ENCODE measurements at regions not wholly inside any gene's neighbourhood (a gene's known extent, or its start where the extent isn't known, plus 50 kb on each side); places are given as distances from the start of the nearest gene placed in this dataset.

DNA sequence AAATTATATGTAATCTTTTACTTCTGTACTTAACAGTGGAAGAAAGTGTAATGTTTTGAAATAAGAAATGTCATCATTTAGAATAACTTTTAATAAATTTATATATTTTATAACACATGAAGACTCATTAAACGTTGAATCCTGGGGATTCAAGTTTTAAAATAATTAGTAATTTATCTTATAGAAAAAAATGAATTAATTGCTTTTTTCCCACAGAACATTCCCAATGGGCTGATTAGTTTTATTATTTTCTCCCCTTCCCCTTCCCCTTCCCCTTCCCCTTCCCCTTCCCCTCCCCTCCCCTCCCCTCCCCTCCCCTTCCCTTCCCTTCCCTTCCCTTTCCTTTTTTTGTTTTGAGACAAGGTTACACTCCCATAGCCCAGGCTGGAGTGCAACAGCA is 79.7 kb downstream of the MRPS30 start:
- H3K4me3 ChIP-seq (replicated peaks; ENCODE audit: insufficient read depth, low read length), result no peak overlapping the region
- DNase-seq (ENCODE audit: low read depth in 1 of 2, low spot score in 1 of 2), result no peak

DNA sequence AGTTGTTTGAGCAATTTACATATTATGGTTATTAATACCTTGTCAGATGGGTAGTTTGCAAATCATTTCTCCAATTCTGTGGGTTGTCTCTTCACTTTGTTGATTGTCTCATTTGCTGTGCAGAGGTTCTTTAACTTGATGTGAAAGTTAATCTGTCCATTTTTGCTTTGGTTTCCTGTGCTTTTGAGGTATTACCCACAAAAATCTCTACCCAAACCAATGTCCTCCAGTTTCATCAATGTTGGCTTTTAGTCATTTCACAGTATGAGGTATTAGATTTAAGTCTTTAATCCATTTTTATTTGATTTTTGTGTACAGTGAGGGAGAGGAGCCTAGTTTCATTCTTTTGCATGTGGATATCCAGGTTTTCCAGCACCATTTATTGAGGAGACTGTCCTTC is 82.4 kb downstream of the MRPS30 start:
- no peaks in the 10 kb centered on the region for H3K27me3 ChIP-seq (ENCODE audit: insufficient read depth, poor library complexity, severe bottlenecking)
- DNase-seq (ENCODE audit: low read depth in 1 of 2, low spot score in 1 of 2), result no peak
- H3K4me3 ChIP-seq (replicated peaks; ENCODE audit: insufficient read depth, low read length), result no peak overlapping the region
- H3K27ac ChIP-seq (replicated peaks), result no peak overlapping the region
- TF ChIP-seq, protein P1, sequence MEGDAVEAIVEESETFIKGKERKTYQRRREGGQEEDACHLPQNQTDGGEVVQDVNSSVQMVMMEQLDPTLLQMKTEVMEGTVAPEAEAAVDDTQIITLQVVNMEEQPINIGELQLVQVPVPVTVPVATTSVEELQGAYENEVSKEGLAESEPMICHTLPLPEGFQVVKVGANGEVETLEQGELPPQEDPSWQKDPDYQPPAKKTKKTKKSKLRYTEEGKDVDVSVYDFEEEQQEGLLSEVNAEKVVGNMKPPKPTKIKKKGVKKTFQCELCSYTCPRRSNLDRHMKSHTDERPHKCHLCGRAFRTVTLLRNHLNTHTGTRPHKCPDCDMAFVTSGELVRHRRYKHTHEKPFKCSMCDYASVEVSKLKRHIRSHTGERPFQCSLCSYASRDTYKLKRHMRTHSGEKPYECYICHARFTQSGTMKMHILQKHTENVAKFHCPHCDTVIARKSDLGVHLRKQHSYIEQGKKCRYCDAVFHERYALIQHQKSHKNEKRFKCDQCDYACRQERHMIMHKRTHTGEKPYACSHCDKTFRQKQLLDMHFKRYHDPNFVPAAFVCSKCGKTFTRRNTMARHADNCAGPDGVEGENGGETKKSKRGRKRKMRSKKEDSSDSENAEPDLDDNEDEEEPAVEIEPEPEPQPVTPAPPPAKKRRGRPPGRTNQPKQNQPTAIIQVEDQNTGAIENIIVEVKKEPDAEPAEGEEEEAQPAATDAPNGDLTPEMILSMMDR (IDR thresholded peaks at IDR 0.05; ENCODE audit: insufficient read depth, low read length), result no peak
- TF ChIP-seq SPI1 (IDR thresholded peaks at IDR 0.05; ENCODE audit: borderline replicate concordance, low read depth) (no peak), GABPA (IDR thresholded peaks at IDR 0.05; ENCODE audit: low read depth) (no peak), POLR2AphosphoS5 (IDR thresholded peaks at IDR 0.05; ENCODE audit: low read depth) (no peak)
- TF ChIP-seq, protein P2, sequence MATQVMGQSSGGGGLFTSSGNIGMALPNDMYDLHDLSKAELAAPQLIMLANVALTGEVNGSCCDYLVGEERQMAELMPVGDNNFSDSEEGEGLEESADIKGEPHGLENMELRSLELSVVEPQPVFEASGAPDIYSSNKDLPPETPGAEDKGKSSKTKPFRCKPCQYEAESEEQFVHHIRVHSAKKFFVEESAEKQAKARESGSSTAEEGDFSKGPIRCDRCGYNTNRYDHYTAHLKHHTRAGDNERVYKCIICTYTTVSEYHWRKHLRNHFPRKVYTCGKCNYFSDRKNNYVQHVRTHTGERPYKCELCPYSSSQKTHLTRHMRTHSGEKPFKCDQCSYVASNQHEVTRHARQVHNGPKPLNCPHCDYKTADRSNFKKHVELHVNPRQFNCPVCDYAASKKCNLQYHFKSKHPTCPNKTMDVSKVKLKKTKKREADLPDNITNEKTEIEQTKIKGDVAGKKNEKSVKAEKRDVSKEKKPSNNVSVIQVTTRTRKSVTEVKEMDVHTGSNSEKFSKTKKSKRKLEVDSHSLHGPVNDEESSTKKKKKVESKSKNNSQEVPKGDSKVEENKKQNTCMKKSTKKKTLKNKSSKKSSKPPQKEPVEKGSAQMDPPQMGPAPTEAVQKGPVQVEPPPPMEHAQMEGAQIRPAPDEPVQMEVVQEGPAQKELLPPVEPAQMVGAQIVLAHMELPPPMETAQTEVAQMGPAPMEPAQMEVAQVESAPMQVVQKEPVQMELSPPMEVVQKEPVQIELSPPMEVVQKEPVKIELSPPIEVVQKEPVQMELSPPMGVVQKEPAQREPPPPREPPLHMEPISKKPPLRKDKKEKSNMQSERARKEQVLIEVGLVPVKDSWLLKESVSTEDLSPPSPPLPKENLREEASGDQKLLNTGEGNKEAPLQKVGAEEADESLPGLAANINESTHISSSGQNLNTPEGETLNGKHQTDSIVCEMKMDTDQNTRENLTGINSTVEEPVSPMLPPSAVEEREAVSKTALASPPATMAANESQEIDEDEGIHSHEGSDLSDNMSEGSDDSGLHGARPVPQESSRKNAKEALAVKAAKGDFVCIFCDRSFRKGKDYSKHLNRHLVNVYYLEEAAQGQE (IDR thresholded peaks at IDR 0.05; ENCODE audit: insufficient replicate concordance, low read depth), result no peak

More for the DNA sequence above, 79.7 kb downstream of the MRPS30 start:
- Histone ChIP-seq H3K27ac (replicated peaks) (no peak overlapping the region), H3K27me3 (ENCODE audit: insufficient read depth, poor library complexity, severe bottlenecking) (no peaks in the 10 kb centered on the region)
- TF ChIP-seq GABPA (IDR thresholded peaks at IDR 0.05; ENCODE audit: low read depth) (no peak), POLR2AphosphoS5 (IDR thresholded peaks at IDR 0.05; ENCODE audit: low read depth) (no peak), SPI1 (IDR thresholded peaks at IDR 0.05; ENCODE audit: borderline replicate concordance, low read depth) (no peak)
- TF ChIP-seq, protein P1 (IDR thresholded peaks at IDR 0.05; ENCODE audit: insufficient read depth, low read length), result no peak
- TF ChIP-seq, protein P2 (IDR thresholded peaks at IDR 0.05; ENCODE audit: insufficient replicate concordance, low read depth), result no peak

DNA sequence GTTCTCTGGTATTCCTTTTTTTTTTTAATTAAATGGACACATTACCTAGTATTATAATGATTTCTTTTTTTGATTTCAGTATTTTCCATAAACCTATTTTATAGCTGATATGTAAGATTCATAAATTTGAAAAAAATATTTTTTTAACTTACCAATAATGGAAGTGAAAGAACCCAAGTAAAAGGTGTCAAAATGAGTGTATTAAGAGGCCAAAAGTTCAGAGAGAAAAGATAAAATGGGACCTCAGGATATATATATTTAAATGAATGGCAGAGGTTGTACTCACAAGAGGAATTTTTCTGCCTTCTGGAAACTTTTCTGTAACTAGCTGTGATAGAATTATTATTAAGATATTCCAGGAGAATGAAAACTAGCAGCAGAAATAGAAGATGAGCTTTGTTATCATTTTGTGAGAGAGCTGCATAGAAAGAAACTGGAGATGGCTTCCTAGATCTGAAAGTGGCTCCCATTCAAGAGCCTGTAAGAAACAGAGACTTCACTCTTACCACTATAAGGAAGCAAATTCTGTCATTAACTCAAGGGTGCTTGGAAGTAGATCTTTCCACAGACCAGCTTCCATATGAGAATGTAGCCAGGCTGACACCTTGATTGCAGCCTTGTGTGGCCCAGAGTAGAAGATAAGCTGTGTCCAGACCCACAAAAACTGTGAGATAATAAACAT is 91.7 kb downstream of the MRPS30 start:
- Histone ChIP-seq H3K27ac (replicated peaks) (no peak overlapping the region), H3K4me3 (replicated peaks; ENCODE audit: insufficient read depth, low read length) (no peak overlapping the region), H3K27me3 (ENCODE audit: insufficient read depth, poor library complexity, severe bottlenecking) (no peaks in the 10 kb centered on the region)
- DNase-seq (ENCODE audit: low read depth in 1 of 2, low spot score in 1 of 2), result no peak
- TF ChIP-seq SPI1 (IDR thresholded peaks at IDR 0.05; ENCODE audit: borderline replicate concordance, low read depth) (no peak), POLR2AphosphoS5 (IDR thresholded peaks at IDR 0.05; ENCODE audit: low read depth) (no peak), GABPA (IDR thresholded peaks at IDR 0.05; ENCODE audit: low read depth) (no peak)
- TF ChIP-seq, protein P1 (IDR thresholded peaks at IDR 0.05; ENCODE audit: insufficient read depth, low read length), result no peak
- TF ChIP-seq, protein P2 (IDR thresholded peaks at IDR 0.05; ENCODE audit: insufficient replicate concordance, low read depth), result no peak

All from HL-60 (cell line).